SHP77 treated with DMSO at 0.1 percent for 48 hours (cell line): ENCODE measurements at regions not wholly inside any gene's neighbourhood (a gene's known extent, or its start where the extent isn't known, plus 50 kb on each side); places are given as distances from the start of the nearest gene placed in this dataset.
"Not testable (repeated sequence)": the region's sequence is repeated elsewhere in the genome, so short reads cannot be mapped to it uniquely, and the experiment has no call there.

Experiments used
- DNase-seq: peaks from one replicate; lab custom pipeline; 2025; lab: John Stamatoyannopoulos, UW

DNA sequence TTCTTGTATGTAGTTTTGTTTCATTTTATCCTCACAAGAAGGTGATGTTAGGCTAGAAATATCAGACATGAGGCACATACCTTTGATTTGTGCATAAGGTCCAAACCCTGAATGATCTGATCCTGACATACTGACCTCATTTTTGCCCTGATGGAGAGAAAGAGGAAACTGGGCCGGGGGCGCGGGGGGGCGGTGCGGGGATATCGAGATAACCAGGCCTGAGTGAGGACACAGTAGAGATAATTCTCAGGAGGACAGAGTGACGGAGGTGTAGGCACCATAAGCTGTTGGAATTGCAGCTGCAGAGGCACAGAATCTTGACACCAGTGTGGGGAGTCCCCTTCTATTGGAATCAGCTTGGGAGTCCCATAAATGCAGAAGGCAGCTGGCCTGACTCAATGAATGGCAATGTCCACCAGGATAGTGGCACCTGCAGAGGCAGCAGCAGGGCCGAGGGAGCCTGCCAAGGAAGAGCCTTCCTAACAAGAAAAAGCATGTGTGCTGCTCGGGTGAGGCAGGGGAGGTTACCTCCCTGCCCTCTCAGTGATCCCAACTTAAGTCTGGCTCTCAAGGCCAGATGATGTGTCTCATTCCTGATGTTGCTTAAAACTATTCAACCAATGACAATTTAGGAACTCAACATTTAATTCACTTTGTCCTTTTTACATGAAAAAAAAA lies 234.3 kb upstream of the MSX2 start:
- DNase-seq: no peak

DNA sequence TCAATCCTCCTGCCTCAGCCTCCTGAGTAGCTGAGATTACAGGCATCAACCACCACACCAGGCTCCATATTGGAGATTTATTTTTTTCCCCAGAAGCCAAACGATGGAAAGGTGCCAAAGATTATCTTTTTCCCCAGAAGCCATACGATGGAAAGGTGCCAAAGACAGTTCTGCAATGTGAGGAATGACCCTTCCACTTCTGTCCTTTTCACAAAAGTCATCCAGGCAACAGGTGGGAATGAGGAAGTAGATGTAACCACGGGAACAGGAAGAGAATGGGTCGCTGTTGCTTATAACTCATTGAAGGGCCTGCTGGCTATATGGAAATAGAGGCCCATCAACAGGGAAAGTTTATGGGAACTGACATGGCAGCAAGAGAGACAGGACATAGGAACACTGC lies 233.7 kb upstream of the MSX2 start:
- no peak for DNase-seq

GRCh38 chr5:174491265-174491664 lies 233.1 kb upstream of the MSX2 start:
- DNase-seq: no peak

- DNase-seq: no peak
These were observed 232.5 kb upstream of the MSX2 start for GRCh38 chr5:174491761-174492350.

- no peak for DNase-seq
These were observed 230.9 kb upstream of the MSX2 start for GRCh38 chr5:174493530-174493929.

DNA sequence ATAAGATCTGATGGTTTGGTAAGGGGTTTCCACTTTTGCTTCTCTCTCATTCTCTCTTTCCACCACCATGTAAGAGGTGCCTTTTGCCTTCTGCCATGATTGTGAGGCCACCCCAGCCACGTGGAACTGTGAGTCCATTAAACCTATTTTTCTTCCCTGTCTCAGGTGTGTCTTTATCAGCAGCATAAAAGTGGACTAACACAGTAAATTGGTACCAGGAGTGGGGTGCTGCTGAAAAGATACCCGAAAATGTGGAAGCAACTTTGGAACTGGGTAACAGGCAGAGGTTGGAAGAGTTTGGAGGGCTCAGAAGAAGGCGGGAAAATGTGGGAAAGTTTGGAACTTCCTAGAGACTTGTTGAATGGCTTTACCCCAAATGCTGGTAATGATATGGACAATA lies 226.4 kb upstream of the MSX2 start:
- not testable (repeated sequence) for DNase-seq

DNA sequence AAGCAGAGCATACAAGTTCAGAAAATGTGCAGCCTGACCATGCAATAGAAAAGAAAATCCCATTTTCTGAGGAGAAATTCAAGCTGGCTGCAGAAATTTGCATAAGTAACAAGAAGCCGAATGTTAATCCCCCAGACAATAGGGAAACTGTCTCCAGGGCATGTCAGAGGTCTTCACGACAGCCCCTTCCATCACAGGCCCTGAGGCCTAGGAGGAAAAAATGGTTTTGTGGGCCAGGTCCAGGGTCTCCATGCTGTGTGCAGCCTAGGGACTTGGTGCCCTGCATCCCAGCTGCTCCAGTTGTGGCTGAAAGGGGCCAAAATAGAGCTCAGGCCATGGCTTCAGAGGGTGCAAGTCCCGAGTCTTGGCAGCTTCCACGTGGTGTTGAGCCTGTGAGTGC lies 225.8 kb upstream of the MSX2 start:
- DNase-seq: not testable (repeated sequence)

GRCh38 chr5:174500636-174501035 lies 223.7 kb upstream of the MSX2 start:
- DNase-seq: no peak

- DNase-seq: no peak
These were observed 222.8 kb upstream of the MSX2 start for GRCh38 chr5:174501461-174502069.

DNA sequence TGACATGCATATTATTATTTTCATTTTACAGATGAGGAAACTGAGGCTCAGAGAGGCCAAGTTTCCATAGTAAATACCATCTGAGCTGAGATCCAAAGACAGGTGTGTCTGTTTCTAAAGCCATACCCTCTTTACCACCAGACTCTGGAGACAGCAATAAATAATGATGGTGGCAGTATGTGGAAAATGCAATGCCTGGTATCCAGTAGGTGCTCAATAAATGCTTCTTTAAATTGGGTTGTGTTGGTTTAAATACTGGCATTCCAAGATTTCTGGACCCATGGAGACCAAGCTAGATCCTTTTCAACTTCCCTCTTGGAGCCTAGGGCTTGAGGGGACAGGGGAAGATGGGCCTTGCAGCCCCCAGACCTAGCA lies 221.3 kb upstream of the MSX2 start:
- no peak for DNase-seq

GRCh38 chr5:174503461-174504265 lies 220.7 kb upstream of the MSX2 start:
- DNase-seq: no peak

DNA sequence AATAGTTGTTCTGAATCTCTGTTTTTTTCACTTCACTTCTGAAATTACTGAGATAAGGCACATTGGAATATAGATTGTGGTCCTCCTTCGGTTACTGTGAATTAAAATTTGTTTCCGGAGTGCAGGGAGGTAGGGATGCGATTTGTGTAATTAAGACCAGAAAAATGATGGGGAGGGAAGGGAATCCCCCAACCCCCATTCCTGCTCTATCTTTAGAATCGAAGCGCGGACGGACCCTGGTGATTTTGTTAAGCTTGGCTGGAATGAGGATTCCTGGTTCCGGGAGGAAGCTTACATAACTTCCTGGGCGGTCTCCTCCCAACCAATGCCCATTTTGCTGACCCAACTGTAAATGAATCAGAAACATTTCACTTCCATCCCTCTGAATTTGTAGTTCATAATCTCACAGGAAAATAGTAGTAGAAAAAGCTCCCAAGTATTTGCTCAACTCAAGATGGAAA lies 220.1 kb upstream of the MSX2 start:
- no peak for DNase-seq

DNA sequence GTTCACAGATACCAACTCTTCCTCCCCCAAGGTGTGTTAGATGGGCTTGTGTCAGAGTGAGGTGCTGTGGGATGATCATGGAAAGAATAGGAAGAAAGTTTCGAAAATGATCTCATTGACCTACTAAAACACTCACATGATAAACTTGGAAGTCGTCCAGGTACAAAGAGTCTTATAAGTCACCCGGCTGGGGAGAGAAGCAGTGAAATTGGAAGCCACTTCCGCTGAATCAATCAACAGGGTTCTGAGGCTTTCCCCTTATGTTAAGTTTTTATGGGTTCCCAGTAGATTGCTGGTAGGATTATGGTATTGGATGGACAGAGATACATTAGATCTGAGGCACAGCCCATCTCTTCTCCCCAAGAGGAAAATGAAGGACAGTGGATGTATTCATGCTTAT lies 218.8 kb upstream of the MSX2 start:
- DNase-seq: no peak

GRCh38 chr5:174510782-174511453 lies 213.5 kb upstream of the MSX2 start:
- DNase-seq: not testable (repeated sequence)

DNA sequence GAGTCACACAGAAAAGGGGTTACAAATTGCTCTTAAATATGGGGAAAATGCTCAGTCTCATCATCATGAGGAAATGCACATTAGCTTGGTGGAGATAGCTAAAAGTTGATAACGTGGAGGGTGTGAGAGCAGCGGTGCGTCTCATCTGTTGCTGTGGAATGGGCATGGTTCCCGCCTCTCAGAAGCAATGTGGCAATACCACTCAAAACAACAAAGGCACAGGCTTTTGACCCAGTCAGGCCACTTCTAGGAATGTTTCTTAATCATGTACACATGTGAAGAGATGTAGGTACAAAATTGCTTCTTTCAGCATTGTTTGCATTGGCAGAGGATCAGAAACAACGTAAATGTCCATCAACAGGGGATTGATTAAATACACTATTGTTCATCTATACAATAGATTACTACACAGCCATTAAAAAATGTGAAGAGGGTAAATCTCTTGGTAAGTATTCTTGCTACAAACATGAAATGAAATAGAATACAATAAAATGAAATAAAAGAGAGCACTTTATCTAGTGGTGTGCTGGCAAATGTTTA lies 212.6 kb upstream of the MSX2 start:
- DNase-seq: no peak

- no peak for DNase-seq
These were observed 210.1 kb upstream of the MSX2 start for GRCh38 chr5:174514325-174514724.

DNA sequence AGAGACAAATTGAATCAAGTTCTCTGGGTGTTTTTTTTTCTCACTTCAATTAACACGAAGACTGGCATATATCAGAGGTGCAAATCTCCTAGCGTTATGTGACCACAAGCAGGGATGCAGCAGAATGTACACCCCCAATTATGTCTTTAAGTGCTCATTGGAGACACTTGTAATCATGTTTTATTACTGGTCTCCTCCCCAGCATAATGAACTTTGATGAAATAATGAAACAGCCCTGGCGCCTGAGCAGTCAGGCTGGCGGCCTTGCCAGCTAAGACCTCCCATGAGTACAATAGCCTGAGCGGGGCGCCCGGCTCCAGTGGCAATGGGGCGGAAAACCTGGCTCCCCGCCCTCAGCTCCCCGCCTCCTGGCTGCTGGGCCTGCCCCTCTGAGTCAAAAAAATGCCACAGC lies 209.4 kb upstream of the MSX2 start:
- DNase-seq: no peak

DNA sequence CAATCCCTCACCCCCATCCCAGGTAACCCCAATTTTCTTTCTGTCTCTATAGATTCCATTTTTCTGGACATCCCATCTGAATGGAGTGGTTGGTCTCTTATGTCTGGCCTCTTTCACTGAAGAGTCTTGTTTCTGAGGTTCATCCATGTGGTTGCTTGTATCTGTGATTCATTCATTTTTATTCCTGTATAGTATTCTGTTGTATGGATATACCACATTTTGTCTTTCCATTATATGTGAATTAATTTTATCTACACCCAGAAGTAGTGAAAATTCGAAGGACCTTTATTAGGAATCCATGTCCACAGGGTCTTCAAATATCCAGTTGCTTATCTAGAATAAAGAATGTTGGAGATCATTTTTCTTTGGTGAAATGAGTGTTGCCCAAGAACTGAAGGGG lies 207.6 kb upstream of the MSX2 start:
- DNase-seq: no peak

GRCh38 chr5:174518512-174518911 lies 205.9 kb upstream of the MSX2 start:
- DNase-seq: no peak

- DNase-seq: no peak
These were observed 203.7 kb upstream of the MSX2 start for GRCh38 chr5:174520420-174521396.

- no peak for DNase-seq
These were observed 202.9 kb upstream of the MSX2 start for GRCh38 chr5:174521449-174521848.
